ENCODE measurements at regions not wholly inside any gene's neighbourhood (a gene's known extent, or its start where the extent isn't known, plus 50 kb on each side); places are given as distances from the start of the nearest gene placed in this dataset.

DNA sequence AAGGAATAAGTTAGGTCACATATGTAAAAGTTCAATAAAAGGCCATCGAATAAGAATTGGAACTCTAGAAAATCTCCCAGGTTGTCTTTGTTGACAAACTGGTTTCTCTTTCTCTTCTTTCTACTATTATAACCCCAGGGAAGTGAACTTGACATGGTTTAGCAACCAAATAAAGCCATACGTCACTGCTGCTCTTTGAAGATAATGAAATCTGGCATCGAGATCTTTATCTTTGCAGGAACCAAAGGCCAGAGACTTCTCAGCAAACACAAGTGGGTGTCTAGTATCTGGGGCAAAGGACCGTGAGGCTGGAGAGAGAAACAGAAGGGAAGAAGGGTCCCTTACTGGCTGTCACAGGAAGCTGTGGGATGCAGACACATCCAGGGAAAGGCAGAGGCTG, 286.7 kb upstream of the CDYL start:
- no peak overlapping the region for H3K4me3 ChIP-seq (ENCODE audit: low read length)
- no peak overlapping the region for H3K9ac ChIP-seq (ENCODE audit: low read length)
- no peaks in the 10 kb centered on the region for H3K36me3 ChIP-seq (replicated peaks; ENCODE audit: low read depth, low read length)
- no peaks in the 10 kb centered on the region for H4K20me1 ChIP-seq (ENCODE audit: insufficient read depth, low read length)
- H3K79me2 ChIP-seq (ENCODE audit: low read length) = no peaks in the 10 kb centered on the region
- no peak overlapping the region for H2AFZ ChIP-seq (ENCODE audit: low read depth, low read length)
- peaks cover 6% of the 10 kb centered on the region; the same call in 1 of the 2 replicates for H3K4me1 ChIP-seq (ENCODE audit: low read length)
- H3K9me3 ChIP-seq (ENCODE audit: insufficient read depth, low read length) = no peaks in the 10 kb centered on the region; the same call in 1 of the 2 replicates
- no peak overlapping the region for H3K4me2 ChIP-seq (ENCODE audit: low read length)
- TF ChIP-seq, protein P1, sequence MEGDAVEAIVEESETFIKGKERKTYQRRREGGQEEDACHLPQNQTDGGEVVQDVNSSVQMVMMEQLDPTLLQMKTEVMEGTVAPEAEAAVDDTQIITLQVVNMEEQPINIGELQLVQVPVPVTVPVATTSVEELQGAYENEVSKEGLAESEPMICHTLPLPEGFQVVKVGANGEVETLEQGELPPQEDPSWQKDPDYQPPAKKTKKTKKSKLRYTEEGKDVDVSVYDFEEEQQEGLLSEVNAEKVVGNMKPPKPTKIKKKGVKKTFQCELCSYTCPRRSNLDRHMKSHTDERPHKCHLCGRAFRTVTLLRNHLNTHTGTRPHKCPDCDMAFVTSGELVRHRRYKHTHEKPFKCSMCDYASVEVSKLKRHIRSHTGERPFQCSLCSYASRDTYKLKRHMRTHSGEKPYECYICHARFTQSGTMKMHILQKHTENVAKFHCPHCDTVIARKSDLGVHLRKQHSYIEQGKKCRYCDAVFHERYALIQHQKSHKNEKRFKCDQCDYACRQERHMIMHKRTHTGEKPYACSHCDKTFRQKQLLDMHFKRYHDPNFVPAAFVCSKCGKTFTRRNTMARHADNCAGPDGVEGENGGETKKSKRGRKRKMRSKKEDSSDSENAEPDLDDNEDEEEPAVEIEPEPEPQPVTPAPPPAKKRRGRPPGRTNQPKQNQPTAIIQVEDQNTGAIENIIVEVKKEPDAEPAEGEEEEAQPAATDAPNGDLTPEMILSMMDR (IDR thresholded peaks at IDR 0.05; ENCODE audit: low read depth, low read length) = no peak
- TF ChIP-seq EZH2phosphoT487 (IDR thresholded peaks at IDR 0.05; ENCODE audit: low read depth) = no peak
- H3K27me3 ChIP-seq (ENCODE audit: low read depth, low read length) = no peaks in the 10 kb centered on the region
- no peak overlapping the region for H3K27ac ChIP-seq (ENCODE audit: low read length)

- TF ChIP-seq, protein P1 (IDR thresholded peaks at IDR 0.05; ENCODE audit: low read depth, low read length) = no peak
- TF ChIP-seq EZH2phosphoT487 (IDR thresholded peaks at IDR 0.05; ENCODE audit: low read depth) = no peak
- no peaks in the 10 kb centered on the region for H4K20me1 ChIP-seq (ENCODE audit: insufficient read depth, low read length)
- no peak overlapping the region for H3K4me3 ChIP-seq (ENCODE audit: low read length)
- H3K27me3 ChIP-seq (ENCODE audit: low read depth, low read length) = no peaks in the 10 kb centered on the region
- H3K79me2 ChIP-seq (ENCODE audit: low read length) = no peaks in the 10 kb centered on the region
- no peak overlapping the region for H3K27ac ChIP-seq (ENCODE audit: low read length)
- no peak overlapping the region for H3K4me2 ChIP-seq (ENCODE audit: low read length)
- H3K9ac ChIP-seq (ENCODE audit: low read length) = no peak overlapping the region
- H3K9me3 ChIP-seq (ENCODE audit: insufficient read depth, low read length) = no peaks in the 10 kb centered on the region; the same call in 1 of the 2 replicates
- H3K4me1 ChIP-seq (ENCODE audit: low read length) = peaks cover 7% of the 10 kb centered on the region; the same call in 1 of the 2 replicates
- H3K36me3 ChIP-seq (replicated peaks; ENCODE audit: low read depth, low read length) = no peaks in the 10 kb centered on the region
- no peak overlapping the region for H2AFZ ChIP-seq (ENCODE audit: low read depth, low read length)
These were observed 287.8 kb upstream of the CDYL start for GRCh38 chr6:4488389-4488788.

- H3K4me1 ChIP-seq (ENCODE audit: low read length) = peaks cover 7% of the 10 kb centered on the region; the same call in 1 of the 2 replicates
- H3K9me3 ChIP-seq (ENCODE audit: insufficient read depth, low read length) = no peaks in the 10 kb centered on the region; the same call in 1 of the 2 replicates
- no peaks in the 10 kb centered on the region for H3K79me2 ChIP-seq (ENCODE audit: low read length)
- H3K27ac ChIP-seq (ENCODE audit: low read length) = no peak overlapping the region
- no peaks in the 10 kb centered on the region for H3K27me3 ChIP-seq (ENCODE audit: low read depth, low read length)
- no peaks in the 10 kb centered on the region for H3K36me3 ChIP-seq (replicated peaks; ENCODE audit: low read depth, low read length)
- H2AFZ ChIP-seq (ENCODE audit: low read depth, low read length) = no peak overlapping the region
- H3K9ac ChIP-seq (ENCODE audit: low read length) = no peak overlapping the region
- TF ChIP-seq, protein P1 (IDR thresholded peaks at IDR 0.05; ENCODE audit: low read depth, low read length) = no peak
- no peak for TF ChIP-seq EZH2phosphoT487 (IDR thresholded peaks at IDR 0.05; ENCODE audit: low read depth)
- no peak overlapping the region for H3K4me3 ChIP-seq (ENCODE audit: low read length)
- H4K20me1 ChIP-seq (ENCODE audit: insufficient read depth, low read length) = no peaks in the 10 kb centered on the region
- H3K4me2 ChIP-seq (ENCODE audit: low read length) = no peak overlapping the region
These were observed 288.7 kb upstream of the CDYL start for GRCh38 chr6:4487538-4487937.

GRCh38 chr6:4486568-4487315, 289.5 kb upstream of the CDYL start:
- no peak overlapping the region for H2AFZ ChIP-seq (ENCODE audit: low read depth, low read length)
- H4K20me1 ChIP-seq (ENCODE audit: insufficient read depth, low read length) = no peaks in the 10 kb centered on the region
- no peak for TF ChIP-seq EZH2phosphoT487 (IDR thresholded peaks at IDR 0.05; ENCODE audit: low read depth)
- TF ChIP-seq, protein P1 (IDR thresholded peaks at IDR 0.05; ENCODE audit: low read depth, low read length) = no peak
- no peaks in the 10 kb centered on the region for H3K36me3 ChIP-seq (replicated peaks; ENCODE audit: low read depth, low read length)
- no peak overlapping the region for H3K27ac ChIP-seq (ENCODE audit: low read length)
- H3K4me3 ChIP-seq (ENCODE audit: low read length) = no peak overlapping the region
- H3K79me2 ChIP-seq (ENCODE audit: low read length) = no peaks in the 10 kb centered on the region
- no peaks in the 10 kb centered on the region; the same call in 1 of the 2 replicates for H3K9me3 ChIP-seq (ENCODE audit: insufficient read depth, low read length)
- H3K9ac ChIP-seq (ENCODE audit: low read length) = no peak overlapping the region
- no peaks in the 10 kb centered on the region for H3K27me3 ChIP-seq (ENCODE audit: low read depth, low read length)
- peaks cover 7% of the 10 kb centered on the region; the same call in 1 of the 2 replicates for H3K4me1 ChIP-seq (ENCODE audit: low read length)
- no peak overlapping the region for H3K4me2 ChIP-seq (ENCODE audit: low read length)
